WERI-Rb-1 (cell line): ENCODE measurements at regions not wholly inside any gene's neighbourhood (a gene's known extent, or its start where the extent isn't known, plus 50 kb on each side); places are given as distances from the start of the nearest gene placed in this dataset.
"Not testable (repeated sequence)": the region's sequence is repeated elsewhere in the genome, so short reads cannot be mapped to it uniquely, and the experiment has no call there.

Experiments used
- DNase-seq: peaks from one replicate; pipeline ENCODE4 v3.0.0-alpha.2; 2020
- H3K27ac ChIP-seq: fragments of 250-450 bp; sonication (Bioruptor Pico); 2 replicates; pipeline ENCODE4 v1.5.1; 2020; ENCODE audit warnings: mild to moderate bottlenecking, moderate library complexity
- H3K27me3 ChIP-seq: fragments of 250-450 bp; sonication (Bioruptor Pico); 2 replicates; pipeline ENCODE4 v1.5.1; 2021; ENCODE audit warnings: mild to moderate bottlenecking, low read depth, moderate library complexity; ENCODE audit not compliant: insufficient read depth, severe bottlenecking
- H3K36me3 ChIP-seq: fragments of 250-450 bp; sonication (Bioruptor Pico); 2 replicates; pipeline ENCODE4 v1.5.1; 2020; ENCODE audit warnings: mild to moderate bottlenecking, moderate library complexity
- H3K4me3 ChIP-seq: 2 replicates; pipeline ENCODE4 v1.5.1; 2011; ENCODE audit warnings: low read depth, mild to moderate bottlenecking, control low read depth, low read length
- H3K9me3 ChIP-seq: fragments of 250-450 bp; sonication (Bioruptor Pico); 2 replicates; pipeline ENCODE4 v1.5.1; 2021; ENCODE audit warnings: mild to moderate bottlenecking, moderate library complexity; ENCODE audit not compliant: severe bottlenecking
- CTCF ChIP-seq: IDR thresholded peaks from 2 replicates; pipeline ENCODE4 v1.5.1; 2011; ENCODE audit warnings: low read depth, mild to moderate bottlenecking, control low read depth, inconsistent platforms, low read length

- Histone ChIP-seq H3K9me3 (no peaks in the 10 kb centered on the region), H3K27me3 (no peaks in the 10 kb centered on the region), H3K4me3 (no peak overlapping the region), H3K36me3 (no peaks in the 10 kb centered on the region), H3K27ac (no peak overlapping the region)
- TF ChIP-seq CTCF = no peak
- DNase-seq = no peak
These were observed 217.4 kb downstream of the CENPC start for GRCh38 chr4:67328018-67328278.

- Histone ChIP-seq H3K9me3 (no peaks in the 10 kb centered on the region), H3K4me3 (no peak overlapping the region), H3K27ac (no peak overlapping the region), H3K27me3 (no peaks in the 10 kb centered on the region), H3K36me3 (no peaks in the 10 kb centered on the region)
- peak; percentile 67 for DNase-seq
- peak; percentile 72 for TF ChIP-seq CTCF
These were observed 217.9 kb downstream of the CENPC start for GRCh38 chr4:67327245-67328017.

DNA sequence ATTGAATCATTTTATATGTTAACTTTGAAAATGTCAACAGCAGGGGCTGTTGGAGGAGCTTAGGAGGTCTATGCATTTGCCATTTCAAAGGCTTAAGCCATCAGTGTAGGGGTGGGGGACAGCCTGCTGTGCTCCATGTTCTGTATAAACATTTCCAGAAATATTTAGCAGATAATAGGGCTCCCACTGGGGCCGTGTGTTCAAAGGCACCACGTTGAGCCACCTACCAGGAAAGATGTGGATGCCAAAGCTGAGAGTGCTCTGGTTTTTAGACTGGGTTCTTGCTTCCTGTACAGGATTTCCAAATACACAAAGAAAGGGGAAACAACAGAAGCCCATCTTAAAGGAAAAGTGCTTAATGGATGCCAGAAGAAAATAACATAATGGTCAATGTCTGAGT, 219.5 kb downstream of the CENPC start:
- DNase-seq = no peak
- H3K9me3 ChIP-seq = no peaks in the 10 kb centered on the region
- TF ChIP-seq CTCF = no peak
- no peaks in the 10 kb centered on the region for H3K36me3 ChIP-seq
- no peaks in the 10 kb centered on the region for H3K27me3 ChIP-seq
- no peak overlapping the region for H3K27ac ChIP-seq
- H3K4me3 ChIP-seq = no peak overlapping the region

- Histone ChIP-seq H3K9me3 (no peaks in the 10 kb centered on the region), H3K36me3 (no peaks in the 10 kb centered on the region), H3K27ac (no peak overlapping the region), H3K27me3 (no peaks in the 10 kb centered on the region), H3K4me3 (no peak overlapping the region)
- DNase-seq = no peak
- no peak for TF ChIP-seq CTCF
These were observed 224.7 kb downstream of the CENPC start for GRCh38 chr4:67320645-67321044.

GRCh38 chr4:67319607-67320006, 225.7 kb downstream of the CENPC start:
- H3K36me3 ChIP-seq, H3K4me3 ChIP-seq: not testable (repeated sequence)

DNA sequence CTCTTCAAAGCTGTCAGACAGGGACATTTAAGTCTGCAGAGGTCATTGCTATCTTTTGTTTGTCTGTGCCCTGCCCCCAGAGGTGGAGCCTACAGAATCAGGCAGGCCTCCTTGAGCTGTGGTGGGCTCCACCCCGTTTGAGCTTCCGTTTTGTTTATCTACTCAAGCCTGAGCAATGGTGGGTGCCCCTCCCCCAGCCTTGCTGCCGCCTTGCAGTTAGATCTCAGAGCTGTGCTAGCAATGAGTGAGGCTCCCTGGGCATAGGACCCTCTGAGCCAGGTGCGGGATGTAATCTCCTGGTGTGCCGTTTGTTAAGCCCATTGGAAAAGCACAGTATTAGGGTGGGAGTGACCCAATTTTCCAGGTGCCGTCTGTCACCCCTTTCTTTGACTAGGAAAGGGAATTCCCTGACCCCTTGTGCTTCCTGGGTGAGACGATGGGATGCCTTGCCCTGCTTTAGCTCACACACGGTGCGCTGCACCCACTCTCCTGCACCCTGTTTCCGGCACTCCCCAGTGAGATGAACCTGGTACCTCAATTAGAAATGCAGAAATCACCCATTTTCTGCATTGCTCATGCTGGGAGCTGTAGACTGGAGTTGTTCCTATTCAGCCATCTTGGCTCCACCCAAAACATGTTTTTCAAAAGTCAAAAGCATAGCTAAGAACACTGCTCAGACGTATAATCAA, 244.7 kb downstream of the CENPC start:
- not testable (repeated sequence) for H3K36me3 ChIP-seq
- DNase-seq = peak; percentile 14

More at GRCh38 chr4:67319607-67320006, 225.7 kb downstream of the CENPC start:
- not testable (repeated sequence) for H3K27ac ChIP-seq, H3K9me3 ChIP-seq, H3K27me3 ChIP-seq, DNase-seq

DNA sequence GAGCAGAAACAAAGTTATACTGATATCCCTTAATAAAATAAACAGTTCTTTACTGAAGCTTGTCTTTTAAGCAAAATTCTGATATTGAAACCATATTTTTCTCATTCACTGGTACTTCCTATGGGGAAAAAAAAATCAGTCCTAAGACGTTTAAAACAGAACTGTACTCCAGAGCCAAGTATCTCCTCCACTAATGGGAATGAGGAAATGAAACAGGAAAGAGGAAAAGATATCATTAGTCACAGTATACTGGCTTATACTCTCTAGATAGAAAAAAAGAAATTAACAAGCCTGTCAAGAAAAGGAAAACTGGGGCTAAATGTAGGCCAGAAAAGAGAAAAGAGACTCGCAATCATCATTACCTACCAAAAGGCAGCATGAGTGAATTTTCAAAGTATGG, 252.7 kb downstream of the CENPC start:
- H3K36me3 ChIP-seq = no peaks in the 10 kb centered on the region
- DNase-seq = no peak
- H3K9me3 ChIP-seq = no peaks in the 10 kb centered on the region
- TF ChIP-seq CTCF = no peak
- no peak overlapping the region for H3K27ac ChIP-seq
- no peaks in the 10 kb centered on the region for H3K27me3 ChIP-seq
- no peak overlapping the region for H3K4me3 ChIP-seq

More for the DNA sequence above, 244.7 kb downstream of the CENPC start:
- not testable (repeated sequence) for H3K27me3 ChIP-seq, H3K4me3 ChIP-seq, H3K9me3 ChIP-seq, H3K27ac ChIP-seq
